ENCODE measurements at regions not wholly inside any gene's neighbourhood (a gene's known extent, or its start where the extent isn't known, plus 50 kb on each side); places are given as distances from the start of the nearest gene placed in this dataset.

GRCh38 chr1:217311269-217311668, 319.6 kb downstream of the GPATCH2 start:
- DNase-seq, result no peak

- no peak for DNase-seq
Observed at GRCh38 chr1:217281332-217281731, 349.6 kb downstream of the GPATCH2 start.

- DNase-seq, result no peak
Observed at GRCh38 chr1:217275655-217276398, 355.1 kb downstream of the GPATCH2 start.

- DNase-seq, result no peak
Observed at GRCh38 chr1:217274927-217275654, 355.8 kb downstream of the GPATCH2 start.

- no peak for DNase-seq
Observed at GRCh38 chr1:217274416-217274815, 356.5 kb downstream of the GPATCH2 start.

GRCh38 chr1:217273866-217274265, 357.0 kb downstream of the GPATCH2 start:
- DNase-seq, result peak; percentile 2

GRCh38 chr1:217272385-217272784, 358.5 kb downstream of the GPATCH2 start:
- peak; percentile 12 for DNase-seq

- no peak for DNase-seq
Observed at GRCh38 chr1:217270101-217270500, 360.8 kb downstream of the GPATCH2 start.

GRCh38 chr1:217268058-217268457, 362.8 kb downstream of the GPATCH2 start:
- DNase-seq, result no peak

- no peak for DNase-seq
Observed at GRCh38 chr1:217261636-217262035, 369.3 kb downstream of the GPATCH2 start.

GRCh38 chr1:217260676-217261075, 370.2 kb downstream of the GPATCH2 start:
- no peak for DNase-seq

- no peak for DNase-seq
Observed at GRCh38 chr1:217253985-217254384, 376.9 kb downstream of the GPATCH2 start.

- no peak for DNase-seq
Observed at GRCh38 chr1:217253351-217253750, 377.5 kb downstream of the GPATCH2 start.

GRCh38 chr1:217251121-217251520, 379.8 kb downstream of the GPATCH2 start:
- DNase-seq, result no peak

- DNase-seq, result no peak
Observed at GRCh38 chr1:217249857-217250256, 381.0 kb downstream of the GPATCH2 start.

- no peak for DNase-seq
Observed at GRCh38 chr1:217244971-217245370, 385.9 kb downstream of the GPATCH2 start.

- DNase-seq, result no peak
Observed at GRCh38 chr1:217240656-217241055, 390.2 kb downstream of the GPATCH2 start.

- DNase-seq, result no peak
Observed at GRCh38 chr1:217238945-217239344, 391.9 kb downstream of the GPATCH2 start.

- no peak for DNase-seq
Observed at GRCh38 chr1:217230412-217230811, 400.5 kb downstream of the GPATCH2 start.

- no peak for DNase-seq
Observed at GRCh38 chr1:217228689-217229088, 402.2 kb downstream of the GPATCH2 start.

GRCh38 chr1:217224201-217224600, 406.7 kb downstream of the GPATCH2 start:
- no peak for DNase-seq

- DNase-seq, result peak; percentile 1
Observed at GRCh38 chr1:217214551-217214950, 416.3 kb downstream of the GPATCH2 start.

GRCh38 chr1:217211486-217211885, 419.4 kb downstream of the GPATCH2 start:
- no peak for DNase-seq

- no peak for DNase-seq
Observed at GRCh38 chr1:217205578-217205977, 425.3 kb downstream of the GPATCH2 start.
